ENCODE measurements at regions not wholly inside any gene's neighbourhood (a gene's known extent, or its start where the extent isn't known, plus 50 kb on each side); places are given as distances from the start of the nearest gene placed in this dataset.

DNA sequence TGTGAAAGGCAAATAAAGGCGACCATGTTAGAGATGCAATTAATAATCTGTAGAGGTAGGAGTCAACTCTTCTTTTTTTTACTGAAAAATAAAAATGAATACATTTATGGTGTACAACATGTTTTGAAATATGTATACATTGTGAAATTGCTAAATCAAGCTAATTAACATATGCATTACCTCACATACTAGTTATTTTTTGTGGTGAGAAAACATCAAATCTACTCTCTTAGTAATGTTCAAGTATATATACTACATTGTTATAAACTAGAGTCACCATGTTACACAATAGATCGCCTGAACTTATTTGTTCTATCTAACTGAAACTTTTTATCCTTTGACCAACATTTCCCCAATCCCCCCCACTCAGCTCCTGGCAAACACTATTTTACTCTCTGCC, 143.2 kb downstream of the POU4F1 start:
- DNase-seq, result no peak
- Mint-ChIP-seq H3K9me3 (peaks cover 3% of the 10 kb centered on the region), H3K4me1 (no peaks in the 10 kb centered on the region), H3K4me3 (no peak overlapping the region), H3K27ac (no peak overlapping the region), H3K36me3 (no peaks in the 10 kb centered on the region), H3K27me3 (peaks cover 11% of the 10 kb centered on the region)

- Mint-ChIP-seq H3K4me1 (no peaks in the 10 kb centered on the region), H3K27ac (no peak overlapping the region), H3K4me3 (no peak overlapping the region), H3K36me3 (no peaks in the 10 kb centered on the region), H3K27me3 (peaks cover 3% of the 10 kb centered on the region), H3K9me3 (no peaks in the 10 kb centered on the region)
- no peak for DNase-seq
Measured at GRCh38 chr13:78443839-78444238, 159.5 kb downstream of the POU4F1 start.

GRCh38 chr13:78437781-78438180, 165.6 kb downstream of the POU4F1 start:
- no peaks in the 10 kb centered on the region for H3K36me3 Mint-ChIP-seq
- H3K9me3 Mint-ChIP-seq, result no peaks in the 10 kb centered on the region
- no peaks in the 10 kb centered on the region for H3K4me1 Mint-ChIP-seq
- no peak overlapping the region for H3K27ac Mint-ChIP-seq
- DNase-seq, result no peak
- H3K4me3 Mint-ChIP-seq, result no peak overlapping the region
- peaks cover 9% of the 10 kb centered on the region for H3K27me3 Mint-ChIP-seq

- no peaks in the 10 kb centered on the region for H3K4me1 Mint-ChIP-seq
- H3K27ac Mint-ChIP-seq, result no peak overlapping the region
- H3K4me3 Mint-ChIP-seq, result no peak overlapping the region
- DNase-seq, result no peak
- peaks cover 12% of the 10 kb centered on the region for H3K27me3 Mint-ChIP-seq
- no peaks in the 10 kb centered on the region for H3K36me3 Mint-ChIP-seq
- no peaks in the 10 kb centered on the region for H3K9me3 Mint-ChIP-seq
Measured at GRCh38 chr13:78436311-78436710, 167.0 kb downstream of the POU4F1 start.

GRCh38 chr13:78431328-78431727, 172.0 kb downstream of the POU4F1 start:
- H3K4me1 Mint-ChIP-seq, result no peaks in the 10 kb centered on the region
- no peak for DNase-seq
- no peaks in the 10 kb centered on the region for H3K36me3 Mint-ChIP-seq
- no peaks in the 10 kb centered on the region for H3K9me3 Mint-ChIP-seq
- no peak overlapping the region for H3K4me3 Mint-ChIP-seq
- H3K27ac Mint-ChIP-seq, result no peak overlapping the region
- H3K27me3 Mint-ChIP-seq, result peaks cover 15% of the 10 kb centered on the region

DNA sequence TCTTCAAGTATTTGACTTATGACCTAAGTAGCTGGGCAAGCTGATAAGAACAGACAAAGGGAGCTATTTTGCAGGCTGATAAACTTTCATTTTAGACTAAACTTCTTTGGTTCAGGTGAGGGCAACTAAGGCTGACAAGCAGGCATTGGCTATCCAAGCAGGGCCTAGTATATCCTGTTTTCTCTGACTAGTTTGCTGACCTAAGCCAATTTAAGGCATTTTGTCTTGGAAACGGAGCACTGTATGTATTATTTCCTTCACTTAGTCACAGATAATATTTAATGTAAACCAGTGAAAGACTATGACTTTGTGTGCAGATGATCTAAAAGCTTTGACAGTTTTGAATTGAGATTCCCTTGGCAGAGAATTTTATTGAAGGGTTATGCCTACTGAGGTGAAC, 172.5 kb downstream of the POU4F1 start:
- H3K27me3 Mint-ChIP-seq, result peaks cover 15% of the 10 kb centered on the region
- no peak overlapping the region for H3K27ac Mint-ChIP-seq
- H3K4me1 Mint-ChIP-seq, result no peaks in the 10 kb centered on the region

DNA sequence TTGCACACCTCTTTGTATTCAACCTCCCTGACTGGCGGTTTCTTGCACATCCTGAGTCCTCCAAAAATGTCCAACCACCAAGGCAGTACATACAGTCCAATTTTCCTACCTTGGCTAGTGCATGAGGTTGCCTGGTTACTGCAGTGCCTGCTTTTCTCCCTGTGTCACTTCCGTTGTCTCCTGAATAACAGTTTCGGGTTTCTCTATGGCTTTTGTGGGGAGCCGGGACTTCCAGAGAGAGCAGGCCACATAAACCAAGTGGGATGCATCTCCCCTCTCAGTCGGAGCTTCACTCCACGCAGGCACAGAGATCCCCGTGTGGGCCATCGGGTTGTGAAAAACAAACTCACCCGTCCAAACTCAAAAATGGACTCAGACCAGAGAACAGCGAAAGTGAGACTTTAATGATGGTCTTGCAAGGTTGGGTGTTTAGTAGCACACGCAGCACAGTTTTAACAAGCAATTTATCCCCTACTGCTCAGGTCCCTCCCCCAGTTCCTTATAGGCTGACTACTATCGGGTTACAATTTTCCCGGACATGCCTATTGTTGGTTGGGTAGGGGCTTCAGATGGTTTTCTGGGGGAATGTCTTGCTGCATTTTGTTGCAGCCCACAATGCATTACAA, 173.1 kb downstream of the POU4F1 start:
- Mint-ChIP-seq H3K4me3 (no peak overlapping the region), H3K27me3 (peaks cover 15% of the 10 kb centered on the region), H3K36me3 (no peaks in the 10 kb centered on the region), H3K4me1 (no peaks in the 10 kb centered on the region), H3K9me3 (no peaks in the 10 kb centered on the region), H3K27ac (no peak overlapping the region)
- DNase-seq, result no peak

More for the DNA sequence above, 172.5 kb downstream of the POU4F1 start:
- Mint-ChIP-seq H3K9me3 (no peaks in the 10 kb centered on the region), H3K36me3 (no peaks in the 10 kb centered on the region), H3K4me3 (no peak overlapping the region)
- no peak for DNase-seq

GRCh38 chr13:78428646-78429045, 174.7 kb downstream of the POU4F1 start:
- Mint-ChIP-seq H3K9me3 (no peaks in the 10 kb centered on the region), H3K27me3 (peaks cover 15% of the 10 kb centered on the region), H3K27ac (no peak overlapping the region), H3K36me3 (no peaks in the 10 kb centered on the region), H3K4me1 (no peaks in the 10 kb centered on the region), H3K4me3 (no peak overlapping the region)
- no peak for DNase-seq

- Mint-ChIP-seq H3K27me3 (peaks cover 6% of the 10 kb centered on the region), H3K27ac (no peak overlapping the region), H3K4me3 (no peak overlapping the region), H3K36me3 (no peaks in the 10 kb centered on the region), H3K9me3 (no peaks in the 10 kb centered on the region), H3K4me1 (no peaks in the 10 kb centered on the region)
- no peak for DNase-seq
Measured at GRCh38 chr13:78426183-78426582, 177.2 kb downstream of the POU4F1 start.

- H3K4me3 Mint-ChIP-seq, result no peak overlapping the region
- no peaks in the 10 kb centered on the region for H3K9me3 Mint-ChIP-seq
- H3K36me3 Mint-ChIP-seq, result no peaks in the 10 kb centered on the region
- H3K27ac Mint-ChIP-seq, result no peak overlapping the region
- H3K4me1 Mint-ChIP-seq, result no peaks in the 10 kb centered on the region
- H3K27me3 Mint-ChIP-seq, result no peaks in the 10 kb centered on the region
- DNase-seq, result no peak
Measured at GRCh38 chr13:78420814-78421213, 182.5 kb downstream of the POU4F1 start.

DNA sequence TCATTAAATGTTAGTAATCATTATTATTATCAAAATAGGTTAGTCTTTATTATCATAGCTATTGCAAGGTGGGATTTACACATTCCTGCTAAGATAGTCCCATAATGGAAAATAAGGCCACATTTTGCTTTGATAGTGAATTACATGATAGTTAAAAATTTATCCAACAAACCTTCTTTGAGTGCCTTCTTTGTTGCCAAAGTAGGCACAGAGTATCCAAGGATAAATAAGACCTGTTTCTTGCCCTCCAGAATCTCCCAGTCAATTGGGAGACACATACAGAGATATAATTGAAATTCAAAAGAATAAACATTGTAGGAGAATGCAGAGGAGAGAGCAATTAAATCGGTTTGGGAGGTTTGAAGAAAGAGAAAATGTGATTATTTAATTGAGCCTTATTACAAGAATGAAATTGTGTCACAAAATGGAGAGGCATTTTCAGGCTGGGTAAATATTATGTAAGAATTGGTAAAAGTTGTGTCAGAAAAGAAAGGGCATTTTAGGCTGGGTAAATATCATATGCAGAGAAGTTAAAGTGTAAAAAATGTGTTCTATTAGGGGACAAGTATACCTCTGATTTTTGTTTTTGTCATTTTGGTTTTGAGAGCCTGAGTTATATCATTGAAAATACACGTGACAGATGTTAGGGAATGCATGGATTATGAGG, 189.3 kb downstream of the POU4F1 start:
- no peak for DNase-seq
- Mint-ChIP-seq H3K36me3 (no peaks in the 10 kb centered on the region), H3K4me1 (no peaks in the 10 kb centered on the region), H3K27ac (no peak overlapping the region), H3K9me3 (no peaks in the 10 kb centered on the region), H3K4me3 (no peak overlapping the region), H3K27me3 (peaks cover 9% of the 10 kb centered on the region)

DNA sequence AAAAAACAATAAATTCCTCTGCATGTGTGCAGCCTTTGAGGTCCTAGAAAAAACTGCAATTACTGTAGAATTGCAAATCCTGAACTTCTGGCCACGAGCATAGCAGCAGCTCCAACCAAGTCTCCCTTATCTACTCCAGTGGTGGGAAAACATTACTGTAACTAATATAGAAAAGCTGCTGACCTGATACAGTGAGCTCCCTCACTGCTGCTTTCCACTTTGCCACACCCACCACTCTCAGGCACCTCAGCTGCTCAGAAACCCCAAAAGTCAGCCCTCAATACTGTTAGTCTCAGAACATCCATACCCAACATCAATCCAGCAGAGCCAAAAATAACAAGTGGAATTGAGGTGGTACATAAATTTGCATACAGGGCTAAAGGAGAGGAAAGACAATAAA, 192.5 kb downstream of the POU4F1 start:
- no peaks in the 10 kb centered on the region for H3K4me1 Mint-ChIP-seq
- H3K36me3 Mint-ChIP-seq, result no peaks in the 10 kb centered on the region
- no peak overlapping the region for H3K4me3 Mint-ChIP-seq
- H3K9me3 Mint-ChIP-seq, result no peaks in the 10 kb centered on the region
- no peak overlapping the region for H3K27ac Mint-ChIP-seq
- DNase-seq, result no peak
- H3K27me3 Mint-ChIP-seq, result peaks cover 9% of the 10 kb centered on the region

GRCh38 chr13:78410164-78410563, 193.2 kb downstream of the POU4F1 start:
- H3K27me3 Mint-ChIP-seq, result peaks cover 12% of the 10 kb centered on the region
- no peaks in the 10 kb centered on the region for H3K36me3 Mint-ChIP-seq
- no peak overlapping the region for H3K27ac Mint-ChIP-seq
- DNase-seq, result no peak
- H3K9me3 Mint-ChIP-seq, result no peaks in the 10 kb centered on the region
- no peaks in the 10 kb centered on the region for H3K4me1 Mint-ChIP-seq
- H3K4me3 Mint-ChIP-seq, result no peak overlapping the region

- H3K9me3 Mint-ChIP-seq, result no peaks in the 10 kb centered on the region
Measured at GRCh38 chr13:78409172-78409571, 194.2 kb downstream of the POU4F1 start.

GRCh38 chr13:78404846-78405360, 198.4 kb downstream of the POU4F1 start:
- no peak for DNase-seq
- Mint-ChIP-seq H3K9me3 (no peaks in the 10 kb centered on the region), H3K4me3 (no peak overlapping the region), H3K36me3 (no peaks in the 10 kb centered on the region), H3K27ac (no peak overlapping the region), H3K4me1 (no peaks in the 10 kb centered on the region), H3K27me3 (peaks cover 5% of the 10 kb centered on the region)

More at GRCh38 chr13:78409172-78409571, 194.2 kb downstream of the POU4F1 start:
- Mint-ChIP-seq H3K4me1 (no peaks in the 10 kb centered on the region), H3K4me3 (no peak overlapping the region), H3K27me3 (peaks cover 11% of the 10 kb centered on the region), H3K36me3 (no peaks in the 10 kb centered on the region), H3K27ac (no peak overlapping the region)
- no peak for DNase-seq

Measured in activated naive CD8-positive, alpha-beta T cell treated with anti-CD3 and anti-CD28 coated beads for 36 hours (primary cell).